NB4 (cell line): ENCODE measurements at regions not wholly inside any gene's neighbourhood (a gene's known extent, or its start where the extent isn't known, plus 50 kb on each side); places are given as distances from the start of the nearest gene placed in this dataset.
"Not testable (repeated sequence)": the region's sequence is repeated elsewhere in the genome, so short reads cannot be mapped to it uniquely, and the experiment has no call there.

Experiments
- DNase-seq: peaks from one replicate; pipeline ENCODE4 v3.0.0; 2010; ENCODE audit warnings: low read depth
- H3K4me3 ChIP-seq: one replicate; pipeline ENCODE4 v1.5.1; 2011; ENCODE audit warnings: mild to moderate bottlenecking, low read depth, low read length, moderate library complexity
- MYC ChIP-seq: IDR thresholded peaks from 2 replicates; pipeline ENCODE4 v1.6.1; 2011; ENCODE audit warnings: low read depth, low read length
- POLR2A ChIP-seq: IDR thresholded peaks from 2 replicates; pipeline ENCODE4 v1.6.1; 2011; ENCODE audit warnings: mild to moderate bottlenecking; ENCODE audit not compliant: insufficient read length; ENCODE audit errors: extremely low read depth
- TF ChIP-seq, protein P1 (sequence below): IDR thresholded peaks from one replicate; pipeline ENCODE4 v1.5.1; 2012; ENCODE audit warnings: low read depth, low read length
- TF ChIP-seq, protein P2 (sequence below): IDR thresholded peaks from 2 replicates; pipeline ENCODE4 v1.6.1; 2011; ENCODE audit warnings: low read depth, low read length

DNA sequence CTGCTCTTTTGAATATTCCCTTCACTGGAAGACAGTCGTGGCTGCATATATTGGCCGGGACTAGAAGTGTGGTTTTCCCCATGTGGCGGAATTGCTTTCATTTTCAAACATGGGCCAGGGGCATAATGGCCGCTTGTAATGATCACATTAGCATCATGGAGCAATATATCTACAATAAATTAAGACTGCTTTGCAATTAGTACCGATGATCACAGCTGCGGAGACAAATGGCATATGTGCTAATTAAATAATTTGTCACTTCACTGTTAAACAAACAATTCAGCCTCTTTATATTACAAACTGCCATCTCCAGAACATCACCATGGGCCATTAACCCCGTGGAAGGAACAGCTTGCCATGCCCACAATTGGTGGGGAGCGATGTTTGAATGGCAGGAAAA is 68.2 kb upstream of the OLIG2 start:
- no peak overlapping the region for H3K4me3 ChIP-seq
- no peak for DNase-seq
- TF ChIP-seq POLR2A: no peak
- TF ChIP-seq, protein P1, sequence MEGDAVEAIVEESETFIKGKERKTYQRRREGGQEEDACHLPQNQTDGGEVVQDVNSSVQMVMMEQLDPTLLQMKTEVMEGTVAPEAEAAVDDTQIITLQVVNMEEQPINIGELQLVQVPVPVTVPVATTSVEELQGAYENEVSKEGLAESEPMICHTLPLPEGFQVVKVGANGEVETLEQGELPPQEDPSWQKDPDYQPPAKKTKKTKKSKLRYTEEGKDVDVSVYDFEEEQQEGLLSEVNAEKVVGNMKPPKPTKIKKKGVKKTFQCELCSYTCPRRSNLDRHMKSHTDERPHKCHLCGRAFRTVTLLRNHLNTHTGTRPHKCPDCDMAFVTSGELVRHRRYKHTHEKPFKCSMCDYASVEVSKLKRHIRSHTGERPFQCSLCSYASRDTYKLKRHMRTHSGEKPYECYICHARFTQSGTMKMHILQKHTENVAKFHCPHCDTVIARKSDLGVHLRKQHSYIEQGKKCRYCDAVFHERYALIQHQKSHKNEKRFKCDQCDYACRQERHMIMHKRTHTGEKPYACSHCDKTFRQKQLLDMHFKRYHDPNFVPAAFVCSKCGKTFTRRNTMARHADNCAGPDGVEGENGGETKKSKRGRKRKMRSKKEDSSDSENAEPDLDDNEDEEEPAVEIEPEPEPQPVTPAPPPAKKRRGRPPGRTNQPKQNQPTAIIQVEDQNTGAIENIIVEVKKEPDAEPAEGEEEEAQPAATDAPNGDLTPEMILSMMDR: no peak
- TF ChIP-seq MYC: no peak
- TF ChIP-seq, protein P2, sequence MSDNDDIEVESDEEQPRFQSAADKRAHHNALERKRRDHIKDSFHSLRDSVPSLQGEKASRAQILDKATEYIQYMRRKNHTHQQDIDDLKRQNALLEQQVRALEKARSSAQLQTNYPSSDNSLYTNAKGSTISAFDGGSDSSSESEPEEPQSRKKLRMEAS: no peak

DNA sequence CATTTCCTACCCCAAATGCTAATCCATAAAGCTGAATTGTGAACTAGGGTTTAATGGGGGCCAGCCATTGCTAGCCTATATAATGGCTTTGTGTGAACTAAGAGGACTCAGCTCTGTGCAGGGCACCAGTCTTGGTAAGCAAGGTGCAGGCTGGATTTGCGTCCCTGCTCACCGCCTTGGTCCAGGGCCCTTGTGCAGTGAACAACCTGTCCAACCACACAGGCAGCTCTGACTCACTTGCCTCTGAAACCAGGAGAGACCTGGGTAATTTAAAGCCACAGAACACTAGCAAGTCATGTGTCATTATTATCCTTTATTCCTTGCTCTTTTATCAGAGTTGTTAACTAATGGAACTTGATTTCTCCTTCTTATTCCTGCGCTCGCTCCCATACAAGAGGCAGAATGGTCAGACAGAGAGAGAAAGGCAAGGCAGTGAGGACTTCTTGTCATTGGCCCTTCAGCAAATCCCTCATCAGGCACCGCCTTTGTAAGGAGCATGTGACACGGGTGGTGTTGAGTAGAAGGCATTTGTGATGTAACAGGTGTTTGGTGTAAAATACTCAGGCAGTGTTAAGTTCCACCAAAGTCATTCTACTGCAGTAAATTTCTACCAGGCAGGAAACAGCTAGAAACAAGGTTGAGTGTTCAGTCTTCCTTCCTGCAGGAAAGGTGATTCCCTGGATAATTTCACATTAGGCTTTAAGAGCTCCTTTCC is 67.3 kb upstream of the OLIG2 start:
- no peak for DNase-seq
- H3K4me3 ChIP-seq: no peak overlapping the region
- TF ChIP-seq, protein P1: no peak
- no peak for TF ChIP-seq POLR2A
- no peak for TF ChIP-seq MYC
- TF ChIP-seq, protein P2: no peak

DNA sequence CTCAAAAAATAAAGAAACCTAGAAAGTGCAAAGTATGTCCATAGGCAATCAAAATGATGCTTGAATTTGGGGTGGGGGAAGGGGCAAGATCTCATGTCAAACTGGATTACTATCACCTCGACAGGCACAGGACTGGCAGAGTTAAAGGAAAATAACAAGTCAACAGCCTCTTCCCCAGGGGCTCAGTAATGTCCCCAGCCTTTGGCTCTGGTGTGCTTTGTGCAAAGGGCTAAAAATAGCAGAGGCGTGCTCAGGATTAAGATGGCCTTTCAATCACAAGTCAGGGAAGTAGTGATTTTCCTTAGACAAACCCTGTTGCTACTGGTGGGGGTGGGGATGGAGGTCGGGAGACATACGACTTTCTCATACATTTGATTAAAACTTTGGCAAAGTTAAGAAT is 63.5 kb upstream of the OLIG2 start:
- H3K4me3 ChIP-seq: no peak overlapping the region
- TF ChIP-seq, protein P2: no peak
- no peak for DNase-seq

DNA sequence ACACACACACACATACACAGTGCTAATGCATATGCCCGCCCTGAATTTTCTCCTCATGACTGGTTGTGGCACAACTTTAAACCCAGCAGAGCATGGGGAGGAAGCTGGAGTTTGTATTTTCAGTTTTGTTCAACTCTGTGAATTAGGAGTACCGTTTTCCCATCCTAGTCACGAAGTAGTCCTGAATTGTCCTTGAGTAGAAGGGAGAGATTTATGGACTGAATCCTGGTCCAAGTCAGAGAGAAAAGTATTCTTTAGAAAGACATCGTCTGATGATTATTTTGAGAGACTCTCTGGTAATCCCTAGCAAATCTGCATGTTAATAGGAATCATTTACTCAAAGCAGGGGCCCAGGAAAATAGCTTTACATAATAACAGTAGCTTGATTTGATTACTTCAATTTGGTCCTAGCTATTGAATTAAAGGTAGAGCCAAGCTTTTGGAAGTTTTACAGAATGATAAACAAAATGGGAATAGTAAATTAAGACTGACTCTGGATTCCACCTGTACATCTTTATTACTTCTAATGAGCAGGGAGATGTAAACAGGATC is 60.5 kb upstream of the OLIG2 start:
- DNase-seq: no peak
- TF ChIP-seq, protein P2: no peak
- TF ChIP-seq, protein P1: no peak
- H3K4me3 ChIP-seq: no peak overlapping the region

DNA sequence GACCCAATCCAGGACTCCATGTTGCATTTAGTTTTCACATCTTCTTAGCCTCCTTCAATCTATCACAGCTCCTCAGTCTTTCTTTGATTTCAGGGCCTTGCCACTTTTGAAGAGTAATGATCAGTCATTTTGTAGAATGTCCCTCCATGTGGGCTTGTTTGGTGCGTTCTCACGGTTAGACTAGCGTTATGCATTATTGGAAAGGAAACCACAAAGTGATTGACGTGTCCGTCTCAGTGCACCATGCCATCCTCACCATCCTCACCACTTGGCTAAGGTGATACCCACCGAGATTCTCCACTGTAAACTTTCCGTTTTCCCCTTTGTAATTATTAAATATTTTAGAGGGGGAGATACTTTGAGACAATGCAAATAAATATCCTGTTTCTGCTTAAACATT is 59.6 kb upstream of the OLIG2 start:
- H3K4me3 ChIP-seq: no peak overlapping the region
- TF ChIP-seq, protein P2: no peak
- TF ChIP-seq, protein P1: no peak
- TF ChIP-seq POLR2A (no peak), MYC (no peak)
- DNase-seq: no peak

DNA sequence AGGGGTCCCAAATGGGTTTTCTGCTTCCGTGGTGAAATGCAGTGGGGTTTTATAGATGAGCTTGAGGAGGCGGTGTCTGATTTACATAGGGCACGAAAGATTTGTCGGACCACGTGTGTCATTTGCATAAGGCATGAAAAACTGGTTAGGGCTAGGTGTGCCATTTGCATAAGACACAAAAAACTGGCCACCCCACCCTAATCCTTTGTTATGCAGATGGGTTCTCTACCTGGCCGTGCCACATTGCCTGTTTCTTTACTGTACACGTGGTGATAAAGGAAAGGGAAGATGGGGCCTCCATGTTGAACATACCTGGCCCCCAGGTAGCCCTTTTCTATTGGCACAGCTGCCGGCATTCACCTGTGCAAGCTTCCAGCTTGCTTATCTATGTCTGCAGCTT is 57.6 kb upstream of the OLIG2 start:
- not testable (repeated sequence) for H3K4me3 ChIP-seq, DNase-seq

DNA sequence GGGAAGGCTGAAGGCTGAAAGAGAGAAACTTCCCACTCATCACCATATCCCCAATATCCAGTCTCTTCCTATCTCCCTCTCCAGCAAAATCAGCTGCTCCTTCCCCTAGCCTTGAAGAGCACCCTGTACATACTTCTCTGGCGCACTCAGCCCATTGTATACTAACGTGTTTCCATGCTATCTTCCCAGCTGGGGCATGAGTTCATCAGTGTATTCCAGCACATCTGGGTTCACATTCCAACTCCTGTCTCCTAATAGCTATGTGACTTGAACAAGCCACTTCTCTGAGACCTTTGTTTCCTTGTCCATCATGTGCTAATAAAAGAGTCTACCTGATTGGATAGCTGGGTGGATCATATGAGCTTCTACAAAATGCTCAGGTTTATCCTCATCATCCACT is 51.1 kb upstream of the OLIG2 start:
- H3K4me3 ChIP-seq: no peak overlapping the region
- TF ChIP-seq, protein P1: no peak
- TF ChIP-seq MYC (no peak), POLR2A (no peak)
- TF ChIP-seq, protein P2: no peak
- no peak for DNase-seq
